Uterus (tissue), 3 donors: ENCODE measurements at regions not wholly inside any gene's neighbourhood (a gene's known extent, or its start where the extent isn't known, plus 50 kb on each side); places are given as distances from the start of the nearest gene placed in this dataset.

ENCODE experiments used
- DNase-seq, 2 donors: peaks; one replicate each; pipeline ENCODE4 v3.0.0-alpha.2; 2019 to 2020
- H3K27ac ChIP-seq, 2 donors: fragments of 200-600 bp; sonication (generic); 1 replicate in 1 of 2; 2 replicates in 1 of 2; pipeline ENCODE4 v1.5.1; 2016 to 2018
- H3K27me3 ChIP-seq, 2 donors: fragments of 200-600 bp; sonication (generic); one replicate each; pipeline ENCODE4 v1.5.1; 2018 to 2019; ENCODE audit warnings: control low read depth in 1 of 2
- H3K36me3 ChIP-seq, 2 donors: fragments of 200-600 bp; sonication (generic); one replicate each; pipeline ENCODE4 v1.5.1; 2019; ENCODE audit warnings: control low read depth in 1 of 2
- H3K4me1 ChIP-seq, 2 donors: fragments of 200-600 bp; sonication (generic); one replicate each; pipeline ENCODE4 v1.5.1; 2018 to 2019; ENCODE audit warnings: control low read depth in 1 of 2
- H3K4me3 ChIP-seq, 2 donors: fragments of 200-600 bp; sonication (generic); 1 replicate in 1 of 2; 2 replicates in 1 of 2; pipeline ENCODE4 v1.5.1; 2018 to 2019; ENCODE audit warnings: mild to moderate bottlenecking in 1 of 2
- H3K9me3 ChIP-seq, 2 donors: fragments of 200-600 bp; sonication (generic); one replicate each; pipeline ENCODE4 v1.5.1; 2019; ENCODE audit warnings: control low read depth in 1 of 2
- POLR2A ChIP-seq, 2 donors: fragments of 450-650 bp; IDR thresholded peaks; one replicate each; pipeline ENCODE4 v1.6.1; 2016; ENCODE audit warnings: antibody characterized with exemption in 2 of 2, mild to moderate bottlenecking in 1 of 2, moderate library complexity in 1 of 2
- intact Hi-C: fragments of 100-400 bp; cut with DNase I; formaldehyde crosslinking; loops from one replicate; pipeline ENCODE4 v1.15.1; 2023; ENCODE audit warnings: low total_unique reads
- TF ChIP-seq, protein P1 (sequence below), 4 experiments: fragments of 200-600 bp in 2 of 4; fragments of 450-650 bp in 2 of 4; sonication (generic) in 2 of 4; IDR thresholded peaks; one replicate each; pipeline ENCODE4 v1.5.1; 2016 to 2019; ENCODE audit warnings: antibody characterized with exemption in 4 of 4, mild to moderate bottlenecking in 2 of 4, moderate library complexity in 1 of 4
- donor health status: DM: yes; HTN: yes; CAD: no.

DNA sequence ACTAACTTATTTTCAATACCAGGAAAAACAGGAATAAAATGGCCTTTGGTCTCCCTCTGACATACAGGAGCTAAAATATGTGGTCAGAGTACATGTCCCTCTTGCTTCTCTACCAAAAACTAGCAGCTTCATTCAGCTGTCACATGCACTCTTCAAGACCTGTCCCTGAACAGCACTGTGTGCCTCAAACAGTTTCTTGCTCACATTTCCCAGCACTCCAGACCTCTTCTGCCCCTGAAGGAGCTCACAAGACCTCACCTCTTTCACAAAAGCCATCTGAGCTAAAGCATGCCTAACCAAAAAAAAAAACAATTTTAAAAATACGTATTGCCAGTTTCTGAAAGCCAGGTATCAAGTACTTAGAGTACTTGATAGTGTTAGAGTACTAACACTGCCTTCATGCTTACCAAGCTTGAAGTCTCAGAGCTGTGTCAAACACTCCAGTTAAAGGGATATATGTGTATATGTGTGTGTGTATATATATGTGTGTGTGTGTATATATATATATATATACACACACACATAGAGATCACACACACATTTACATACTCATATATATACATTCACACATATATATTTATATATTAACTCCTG is 148.3 kb upstream of the POU3F2 start:
- no peaks in the 10 kb centered on the region for H3K36me3 ChIP-seq
- no peak overlapping the region for H3K4me3 ChIP-seq
- TF ChIP-seq, protein P1, sequence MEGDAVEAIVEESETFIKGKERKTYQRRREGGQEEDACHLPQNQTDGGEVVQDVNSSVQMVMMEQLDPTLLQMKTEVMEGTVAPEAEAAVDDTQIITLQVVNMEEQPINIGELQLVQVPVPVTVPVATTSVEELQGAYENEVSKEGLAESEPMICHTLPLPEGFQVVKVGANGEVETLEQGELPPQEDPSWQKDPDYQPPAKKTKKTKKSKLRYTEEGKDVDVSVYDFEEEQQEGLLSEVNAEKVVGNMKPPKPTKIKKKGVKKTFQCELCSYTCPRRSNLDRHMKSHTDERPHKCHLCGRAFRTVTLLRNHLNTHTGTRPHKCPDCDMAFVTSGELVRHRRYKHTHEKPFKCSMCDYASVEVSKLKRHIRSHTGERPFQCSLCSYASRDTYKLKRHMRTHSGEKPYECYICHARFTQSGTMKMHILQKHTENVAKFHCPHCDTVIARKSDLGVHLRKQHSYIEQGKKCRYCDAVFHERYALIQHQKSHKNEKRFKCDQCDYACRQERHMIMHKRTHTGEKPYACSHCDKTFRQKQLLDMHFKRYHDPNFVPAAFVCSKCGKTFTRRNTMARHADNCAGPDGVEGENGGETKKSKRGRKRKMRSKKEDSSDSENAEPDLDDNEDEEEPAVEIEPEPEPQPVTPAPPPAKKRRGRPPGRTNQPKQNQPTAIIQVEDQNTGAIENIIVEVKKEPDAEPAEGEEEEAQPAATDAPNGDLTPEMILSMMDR (IDR thresholded peaks at IDR 0.05): no peak
- TF ChIP-seq POLR2A (IDR thresholded peaks at IDR 0.05): no peak
- H3K9me3 ChIP-seq: no peaks in the 10 kb centered on the region
- no peaks in the 10 kb centered on the region for H3K27me3 ChIP-seq
- DNase-seq: no peak
- H3K4me1 ChIP-seq: no peaks in the 10 kb centered on the region
- no peak overlapping the region for H3K27ac ChIP-seq
- intact Hi-C loops: no loop called here

GRCh38 chr6:98687752-98688151 is 146.6 kb upstream of the POU3F2 start:
- intact Hi-C loops: no loop called here

GRCh38 chr6:98695091-98695801 is 139.1 kb upstream of the POU3F2 start:
- no peak for DNase-seq

More at GRCh38 chr6:98687752-98688151, 146.6 kb upstream of the POU3F2 start:
- H3K27ac ChIP-seq: no peak overlapping the region
- H3K4me1 ChIP-seq: no peaks in the 10 kb centered on the region
- H3K27me3 ChIP-seq: no peaks in the 10 kb centered on the region
- TF ChIP-seq, protein P1 (IDR thresholded peaks at IDR 0.05): no peak
- TF ChIP-seq POLR2A (IDR thresholded peaks at IDR 0.05): no peak
- no peak for DNase-seq
- no peaks in the 10 kb centered on the region for H3K36me3 ChIP-seq
- no peak overlapping the region for H3K4me3 ChIP-seq
- H3K9me3 ChIP-seq: no peaks in the 10 kb centered on the region

DNA sequence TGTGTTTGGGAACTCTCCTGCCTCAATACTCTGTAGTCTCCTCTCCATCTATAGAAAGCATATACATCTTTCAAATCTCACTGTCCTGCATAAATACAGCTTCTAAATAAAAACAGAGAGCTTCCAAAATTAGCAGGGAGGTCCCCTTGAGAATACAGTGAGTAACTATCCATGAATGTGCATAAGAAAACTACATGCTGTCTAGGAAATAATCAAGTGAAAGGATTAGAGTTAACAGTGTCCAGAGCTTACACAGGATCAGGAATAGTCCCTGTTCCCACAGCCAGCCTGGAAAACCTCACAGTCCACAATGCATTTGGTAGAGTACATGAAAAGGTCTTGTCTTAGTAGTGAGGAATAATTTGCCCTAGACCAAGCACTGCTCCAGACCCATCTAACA is 123.0 kb upstream of the POU3F2 start:
- TF ChIP-seq POLR2A (IDR thresholded peaks at IDR 0.05): no peak
- TF ChIP-seq, protein P1 (IDR thresholded peaks at IDR 0.05): no peak
- Histone ChIP-seq H3K27ac (no peak overlapping the region), H3K4me3 (no peak overlapping the region), H3K27me3 (no peaks in the 10 kb centered on the region), H3K4me1 (no peaks in the 10 kb centered on the region), H3K36me3 (no peaks in the 10 kb centered on the region), H3K9me3 (no peaks in the 10 kb centered on the region)
- DNase-seq: no peak
- intact Hi-C loops: no loop called here

More at GRCh38 chr6:98695091-98695801, 139.1 kb upstream of the POU3F2 start:
- intact Hi-C loops: no loop called here
- H3K36me3 ChIP-seq: no peaks in the 10 kb centered on the region
- H3K27me3 ChIP-seq: no peaks in the 10 kb centered on the region
- TF ChIP-seq, protein P1 (IDR thresholded peaks at IDR 0.05): no peak
- no peak overlapping the region for H3K27ac ChIP-seq
- H3K4me3 ChIP-seq: no peak overlapping the region
- H3K4me1 ChIP-seq: no peaks in the 10 kb centered on the region
- no peaks in the 10 kb centered on the region for H3K9me3 ChIP-seq

GRCh38 chr6:98716341-98716740 is 118.0 kb upstream of the POU3F2 start:
- Histone ChIP-seq H3K9me3 (no peaks in the 10 kb centered on the region), H3K36me3 (no peaks in the 10 kb centered on the region), H3K27me3 (no peaks in the 10 kb centered on the region), H3K4me1 (no peaks in the 10 kb centered on the region), H3K4me3 (no peak overlapping the region), H3K27ac (no peak overlapping the region)
- no peak for TF ChIP-seq POLR2A (IDR thresholded peaks at IDR 0.05)
- TF ChIP-seq, protein P1 (IDR thresholded peaks at IDR 0.05): no peak
- intact Hi-C loops: no loop called here
- DNase-seq: no peak
